Panc1 (cell line): ENCODE measurements at regions not wholly inside any gene's neighbourhood (a gene's known extent, or its start where the extent isn't known, plus 50 kb on each side); places are given as distances from the start of the nearest gene placed in this dataset.

Experiments
- CTCF ChIP-seq: fragments of 450-650 bp; IDR thresholded peaks from 2 replicates; pipeline ENCODE4 v1.5.1; 2017; ENCODE audit warnings: mild to moderate bottlenecking
- SIN3A ChIP-seq: IDR thresholded peaks from 2 replicates; pipeline ENCODE4 v1.6.1; 2012; ENCODE audit warnings: low read depth, mild to moderate bottlenecking, low read length, moderate library complexity, borderline replicate concordance; ENCODE audit not compliant: insufficient read depth

- no peak for TF ChIP-seq SIN3A
- TF ChIP-seq CTCF: no peak
Observed at GRCh38 chr5:130884023-130884422, 281.0 kb downstream of the HINT1 start.
